SK-N-SH treated with all-trans-retinoic acid at 6 μM for 48 hours (cell line): ENCODE measurements at regions not wholly inside any gene's neighbourhood (a gene's known extent, or its start where the extent isn't known, plus 50 kb on each side); places are given as distances from the start of the nearest gene placed in this dataset.

Experiments
- ARNTL ChIP-seq: fragments of 450-650 bp; formaldehyde crosslinking; IDR thresholded peaks from 2 replicates; pipeline ENCODE4 v1.5.0; 2020; ENCODE audit warnings: low read depth, mild to moderate bottlenecking, moderate library complexity, borderline replicate concordance
- BACH2 ChIP-seq: fragments of 250-450 bp; sonication (Bioruptor Pico); IDR thresholded peaks from 2 replicates; pipeline ENCODE4 v1.9.0; 2021; ENCODE audit warnings: mild to moderate bottlenecking, borderline replicate concordance
- CSDC2 ChIP-seq: fragments of 250-450 bp; sonication (Bioruptor Pico); IDR thresholded peaks from 2 replicates; pipeline ENCODE4 v1.5.0; 2020; ENCODE audit warnings: mild to moderate bottlenecking, moderate library complexity
- GLIS3 ChIP-seq: fragments of 250-450 bp; sonication (Bioruptor Pico); IDR thresholded peaks from 2 replicates; pipeline ENCODE4 v1.5.0; 2020; ENCODE audit warnings: mild to moderate bottlenecking, moderate library complexity
- RARB ChIP-seq: fragments of 250-450 bp; sonication (Bioruptor Pico); IDR thresholded peaks from 2 replicates; pipeline ENCODE4 v1.8.0; 2021; ENCODE audit warnings: mild to moderate bottlenecking, moderate library complexity
- SNAI2 ChIP-seq: fragments of 250-450 bp; sonication (Bioruptor Pico); IDR thresholded peaks from 2 replicates; pipeline ENCODE4 v1.5.0; 2020; ENCODE audit warnings: mild to moderate bottlenecking, moderate library complexity
- TOX ChIP-seq: fragments of 250-450 bp; sonication (Bioruptor Pico); IDR thresholded peaks from 2 replicates; pipeline ENCODE4 v1.8.0; 2021; ENCODE audit warnings: mild to moderate bottlenecking, moderate library complexity, borderline replicate concordance
- ZC3H10 ChIP-seq: fragments of 250-450 bp; sonication (Bioruptor Pico); IDR thresholded peaks from 2 replicates; pipeline ENCODE4 v1.5.1; 2021; ENCODE audit warnings: mild to moderate bottlenecking, moderate library complexity
- ZFP30 ChIP-seq: fragments of 450-650 bp; formaldehyde crosslinking; IDR thresholded peaks from 2 replicates; pipeline ENCODE4 v1.5.0; 2022; ENCODE audit warnings: mild to moderate bottlenecking, moderate library complexity
- ZNF70 ChIP-seq: fragments of 450-650 bp; formaldehyde crosslinking; IDR thresholded peaks from 2 replicates; pipeline ENCODE4 v1.5.0; 2020; ENCODE audit warnings: mild to moderate bottlenecking, moderate library complexity
- ZNF8 ChIP-seq: fragments of 450-650 bp; formaldehyde crosslinking; IDR thresholded peaks from 2 replicates; pipeline ENCODE4 v1.5.0; 2020; ENCODE audit warnings: mild to moderate bottlenecking, moderate library complexity
- TF ChIP-seq, protein P1 (sequence below): fragments of 250-450 bp; sonication (Bioruptor Pico); IDR thresholded peaks from 2 replicates; pipeline ENCODE4 v1.8.0; 2020; ENCODE audit warnings: mild to moderate bottlenecking, moderate library complexity, borderline replicate concordance
- TF ChIP-seq, protein P2 (sequence below): fragments of 250-450 bp; sonication (Bioruptor Pico); IDR thresholded peaks from 2 replicates; pipeline ENCODE4 v1.5.1; 2020; ENCODE audit warnings: low read depth, mild to moderate bottlenecking, moderate library complexity

DNA sequence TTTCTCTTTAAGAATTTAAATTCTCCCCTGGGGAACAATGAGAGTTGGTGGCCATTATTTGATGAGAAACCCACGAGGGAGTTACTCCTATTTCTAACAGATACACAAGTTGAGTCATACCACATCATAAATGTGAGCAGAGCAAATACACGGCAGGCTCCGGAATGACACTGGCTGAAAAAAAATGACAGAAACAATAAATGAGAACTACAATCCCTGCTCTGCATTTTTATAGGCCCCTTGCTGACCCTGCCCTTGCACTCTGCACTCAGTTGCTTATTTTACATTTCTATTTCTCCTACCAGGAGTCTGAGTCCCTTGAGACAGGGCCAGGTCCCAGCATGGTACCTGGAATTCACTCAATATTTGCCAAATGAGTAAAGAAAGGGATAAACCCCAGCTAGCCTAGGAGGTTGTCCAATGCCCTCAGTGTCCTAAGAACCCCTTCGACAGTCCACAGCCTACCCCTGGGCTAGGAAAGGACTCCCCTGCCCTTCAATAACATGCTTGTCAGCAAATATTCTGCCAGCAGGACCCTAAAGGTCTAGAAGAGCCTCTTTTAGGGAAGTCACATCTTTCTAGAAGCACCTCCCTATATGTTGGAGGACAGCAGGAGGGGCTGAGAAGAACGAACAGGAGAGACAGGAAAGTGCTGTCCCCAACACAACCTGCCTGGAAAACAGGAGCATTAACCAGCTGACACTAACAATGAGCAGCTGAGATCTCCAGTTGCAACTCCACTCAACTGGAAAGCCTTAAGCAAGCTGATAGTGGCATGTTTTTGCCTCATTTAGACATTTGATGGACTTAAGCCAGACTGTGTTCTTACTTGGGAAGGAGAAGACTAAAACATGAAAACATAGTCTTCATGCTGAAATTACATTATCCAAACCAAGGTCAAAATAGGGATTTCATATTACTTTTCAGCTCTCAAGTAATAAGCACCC, 191.2 kb downstream of the ACTL7B start:
- TF ChIP-seq ZNF8 (CRISPR knock-in tag) (no peak), RARB (CRISPR knock-in tag) (no peak), SNAI2 (no peak), ARNTL (CRISPR knock-in tag) (no peak), GLIS3 (CRISPR knock-in tag) (no peak), ZFP30 (CRISPR knock-in tag) (no peak), BACH2 (no peak), ZNF70 (CRISPR knock-in tag) (no peak), ZC3H10 (no peak), TOX (no peak), CSDC2 (CRISPR knock-in tag) (no peak)
- TF ChIP-seq, protein P1, sequence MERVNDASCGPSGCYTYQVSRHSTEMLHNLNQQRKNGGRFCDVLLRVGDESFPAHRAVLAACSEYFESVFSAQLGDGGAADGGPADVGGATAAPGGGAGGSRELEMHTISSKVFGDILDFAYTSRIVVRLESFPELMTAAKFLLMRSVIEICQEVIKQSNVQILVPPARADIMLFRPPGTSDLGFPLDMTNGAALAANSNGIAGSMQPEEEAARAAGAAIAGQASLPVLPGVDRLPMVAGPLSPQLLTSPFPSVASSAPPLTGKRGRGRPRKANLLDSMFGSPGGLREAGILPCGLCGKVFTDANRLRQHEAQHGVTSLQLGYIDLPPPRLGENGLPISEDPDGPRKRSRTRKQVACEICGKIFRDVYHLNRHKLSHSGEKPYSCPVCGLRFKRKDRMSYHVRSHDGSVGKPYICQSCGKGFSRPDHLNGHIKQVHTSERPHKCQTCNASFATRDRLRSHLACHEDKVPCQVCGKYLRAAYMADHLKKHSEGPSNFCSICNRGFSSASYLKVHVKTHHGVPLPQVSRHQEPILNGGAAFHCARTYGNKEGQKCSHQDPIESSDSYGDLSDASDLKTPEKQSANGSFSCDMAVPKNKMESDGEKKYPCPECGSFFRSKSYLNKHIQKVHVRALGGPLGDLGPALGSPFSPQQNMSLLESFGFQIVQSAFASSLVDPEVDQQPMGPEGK = no peak
- TF ChIP-seq, protein P2, sequence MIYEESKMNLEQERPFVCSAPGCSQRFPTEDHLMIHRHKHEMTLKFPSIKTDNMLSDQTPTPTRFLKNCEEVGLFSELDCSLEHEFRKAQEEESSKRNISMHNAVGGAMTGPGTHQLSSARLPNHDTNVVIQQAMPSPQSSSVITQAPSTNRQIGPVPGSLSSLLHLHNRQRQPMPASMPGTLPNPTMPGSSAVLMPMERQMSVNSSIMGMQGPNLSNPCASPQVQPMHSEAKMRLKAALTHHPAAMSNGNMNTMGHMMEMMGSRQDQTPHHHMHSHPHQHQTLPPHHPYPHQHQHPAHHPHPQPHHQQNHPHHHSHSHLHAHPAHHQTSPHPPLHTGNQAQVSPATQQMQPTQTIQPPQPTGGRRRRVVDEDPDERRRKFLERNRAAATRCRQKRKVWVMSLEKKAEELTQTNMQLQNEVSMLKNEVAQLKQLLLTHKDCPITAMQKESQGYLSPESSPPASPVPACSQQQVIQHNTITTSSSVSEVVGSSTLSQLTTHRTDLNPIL = no peak
